GM12878 (cell line): ENCODE measurements at regions not wholly inside any gene's neighbourhood (a gene's known extent, or its start where the extent isn't known, plus 50 kb on each side); places are given as distances from the start of the nearest gene placed in this dataset.

Source experiments
- CEBPB ChIP-seq, 2 experiments: fragments of 150-350 bp in 1 of 2; IDR thresholded peaks; 2 replicates each; pipeline ENCODE4 v1.6.1; 2012 to 2014; ENCODE audit warnings: low read depth in 2 of 2, low read length in 2 of 2, borderline replicate concordance in 1 of 2, inconsistent platforms in 1 of 2
- EZH2 ChIP-seq: IDR thresholded peaks from 2 replicates; pipeline ENCODE4 v1.6.1; 2012; ENCODE audit warnings: low read depth, mild to moderate bottlenecking, control low read depth, inconsistent platforms, low read length, borderline replicate concordance; ENCODE audit not compliant: control insufficient read depth
- GATAD2B ChIP-seq: fragments of 450-650 bp; conservative IDR thresholded peaks from 2 replicates; pipeline ENCODE4 v1.6.1; 2017; ENCODE audit warnings: low read depth, mild to moderate bottlenecking, moderate library complexity
- HDAC2 ChIP-seq: fragments of 200-600 bp; sonication (generic); IDR thresholded peaks from 2 replicates; pipeline ENCODE4 v1.6.1; 2017
- POLR2AphosphoS5 ChIP-seq: IDR thresholded peaks from 2 replicates; pipeline ENCODE4 v1.6.1; 2011; ENCODE audit warnings: mild to moderate bottlenecking, low read length, inconsistent platforms
- SP1 ChIP-seq: IDR thresholded peaks from one replicate; pipeline ENCODE4 v1.6.1; 2011; ENCODE audit warnings: low read depth, low read length

- TF ChIP-seq SP1 (no peak), CEBPB (IDR thresholded peaks at IDR 0.05; ENCODE audit: borderline replicate concordance in 1 of 2, low read depth in 2 of 2, low read length in 2 of 2) (no peak), POLR2AphosphoS5 (no peak), HDAC2 (no peak), GATAD2B (no peak), EZH2 (no peak)
Measured at GRCh38 chr12:38528527-38528926, 212.0 kb downstream of the ALG10B start.
